ENCODE measurements at regions not wholly inside any gene's neighbourhood (a gene's known extent, or its start where the extent isn't known, plus 50 kb on each side); places are given as distances from the start of the nearest gene placed in this dataset.

DNA sequence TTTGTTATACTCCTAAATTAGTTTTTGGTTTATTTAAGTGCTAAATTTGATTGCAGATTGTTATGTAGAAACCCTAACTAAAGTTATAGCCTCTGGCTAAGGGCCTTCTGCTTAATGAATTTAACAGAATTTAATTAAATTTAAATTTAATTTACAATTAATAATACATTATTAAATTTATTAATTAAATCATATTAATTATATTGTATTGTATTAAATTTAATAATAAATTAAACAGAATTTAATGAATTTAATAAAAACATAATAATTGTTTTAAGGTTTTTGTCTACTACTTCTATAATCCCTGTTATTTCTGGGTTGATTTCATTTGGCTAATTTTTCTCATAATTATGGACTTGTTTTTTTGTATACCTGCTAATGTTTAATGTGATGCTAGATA is 141.9 kb upstream of the TECRL start:
- DNase-seq, result no peak

DNA sequence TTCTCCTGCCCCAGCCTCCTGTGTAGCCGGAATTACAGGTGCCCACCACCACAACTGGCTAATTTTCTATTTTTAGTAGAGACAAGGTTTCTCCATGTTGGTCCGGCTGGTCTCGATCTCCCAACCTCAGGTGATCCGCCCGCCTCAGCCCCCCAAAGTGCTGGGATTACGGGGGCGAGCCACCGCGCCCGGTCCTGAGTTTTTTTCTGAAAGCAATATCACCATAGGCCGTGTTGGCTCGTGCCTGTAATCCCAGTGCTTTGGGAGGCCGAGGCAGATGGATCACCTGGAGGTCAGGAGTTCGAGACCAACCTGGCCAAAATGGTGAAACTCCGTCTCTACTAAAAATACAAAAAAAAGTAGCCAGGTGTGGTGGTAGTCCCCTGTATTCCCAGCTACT is 136.3 kb upstream of the TECRL start:
- DNase-seq, result no peak

GRCh38 chr4:64539234-64539849 is 130.1 kb upstream of the TECRL start:
- peak; percentile 60 for DNase-seq

DNA sequence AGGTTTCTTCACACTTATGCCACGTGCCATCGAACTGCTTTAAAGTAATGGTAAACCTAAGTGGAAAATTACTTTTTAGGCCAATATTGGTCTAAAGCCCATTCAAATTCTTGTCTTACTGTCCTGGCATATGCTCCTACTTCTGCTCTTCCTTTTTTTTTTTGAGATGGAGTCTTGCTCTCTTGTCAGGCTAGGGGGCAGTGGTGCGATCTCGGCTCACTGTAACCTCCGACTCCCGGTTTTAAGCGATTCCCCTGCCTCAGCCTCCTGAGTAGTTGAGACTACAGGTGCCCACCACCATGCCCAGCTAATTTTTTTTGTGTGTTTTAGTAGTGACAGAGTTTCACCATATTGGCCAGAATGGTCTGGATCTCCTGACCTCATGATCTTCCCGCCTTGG is 129.0 kb upstream of the TECRL start:
- DNase-seq, result no peak

DNA sequence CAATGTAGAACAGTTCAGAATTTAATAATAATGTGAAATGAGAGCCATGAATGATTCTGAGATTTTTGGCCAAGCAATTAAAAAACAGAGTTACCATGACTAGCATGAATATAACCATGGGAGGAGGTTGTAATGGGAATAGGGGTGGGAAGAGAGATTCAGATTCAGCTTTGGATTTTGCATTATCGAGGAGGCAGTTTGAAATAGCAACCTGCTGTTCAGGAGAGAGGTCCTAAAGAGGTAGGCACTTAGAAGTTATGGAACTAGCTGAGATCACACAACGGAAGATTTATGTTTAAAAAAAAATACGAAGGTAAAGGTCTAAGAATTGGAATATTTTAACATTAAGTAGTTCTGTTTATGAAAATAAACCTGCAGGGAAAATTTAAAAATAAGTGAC is 124.4 kb upstream of the TECRL start:
- DNase-seq, result no peak

DNA sequence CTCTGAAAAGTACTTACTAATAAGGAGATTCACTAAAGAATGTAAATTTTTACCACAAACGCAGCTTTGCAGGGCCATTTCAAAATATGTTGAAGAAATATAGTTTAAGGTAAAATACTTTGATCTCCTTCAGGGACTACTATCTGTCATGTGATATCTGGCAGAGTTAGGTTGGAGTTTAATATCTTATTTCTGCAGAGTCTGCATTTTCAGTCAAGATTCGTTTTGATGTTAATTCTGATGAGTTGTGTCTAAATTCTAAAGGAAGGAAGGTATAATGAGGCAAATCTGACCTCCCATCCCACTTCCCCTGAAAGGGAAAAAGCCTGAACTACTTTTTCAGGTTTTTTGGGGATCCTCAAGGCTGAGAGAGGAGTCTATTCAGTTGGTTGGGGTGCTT is 123.9 kb upstream of the TECRL start:
- no peak for DNase-seq

DNA sequence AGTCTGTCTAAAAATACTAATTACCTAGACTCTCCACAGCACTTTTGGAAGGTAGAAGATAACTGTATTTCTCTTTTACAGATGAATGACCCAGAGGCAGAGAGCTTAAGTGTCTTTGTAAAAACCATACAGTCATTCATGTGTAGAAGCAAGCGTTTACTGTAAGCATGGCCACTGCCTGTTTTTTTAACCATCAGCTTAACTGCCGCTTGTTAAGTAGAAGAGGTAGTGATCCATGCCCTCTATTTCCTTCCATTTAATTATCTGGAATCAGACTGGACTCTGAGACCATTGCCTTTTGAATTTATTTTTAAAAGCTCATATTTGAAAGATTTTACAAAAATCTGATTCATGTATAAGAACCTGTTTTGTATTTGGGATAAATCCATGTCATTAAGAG is 111.2 kb upstream of the TECRL start:
- DNase-seq, result no peak

DNA sequence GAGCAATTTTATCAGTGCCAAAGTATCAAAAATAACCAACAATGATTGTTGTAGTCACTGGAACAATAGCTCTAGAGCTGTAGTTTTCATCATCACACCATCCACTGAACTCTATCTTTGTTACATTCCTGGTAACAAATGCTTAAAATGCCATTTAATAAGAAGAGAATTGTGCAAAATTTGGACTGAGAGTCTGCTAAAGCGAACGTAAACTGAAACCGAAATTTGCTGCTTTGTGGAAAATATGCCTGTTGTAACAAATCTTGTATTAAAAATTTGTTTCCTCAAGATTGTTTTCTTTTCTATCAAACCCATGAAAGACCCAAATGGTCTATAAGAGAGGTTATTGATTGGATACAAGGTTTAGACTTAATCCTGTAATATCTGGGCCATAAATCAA is 109.3 kb upstream of the TECRL start:
- DNase-seq, result no peak

GRCh38 chr4:64516176-64516575 is 106.9 kb upstream of the TECRL start:
- no peak for DNase-seq

GRCh38 chr4:64508089-64508488 is 98.8 kb upstream of the TECRL start:
- DNase-seq, result no peak

GRCh38 chr4:64503945-64504675 is 94.9 kb upstream of the TECRL start:
- no peak for DNase-seq

GRCh38 chr4:64503416-64503815 is 94.2 kb upstream of the TECRL start:
- no peak for DNase-seq

DNA sequence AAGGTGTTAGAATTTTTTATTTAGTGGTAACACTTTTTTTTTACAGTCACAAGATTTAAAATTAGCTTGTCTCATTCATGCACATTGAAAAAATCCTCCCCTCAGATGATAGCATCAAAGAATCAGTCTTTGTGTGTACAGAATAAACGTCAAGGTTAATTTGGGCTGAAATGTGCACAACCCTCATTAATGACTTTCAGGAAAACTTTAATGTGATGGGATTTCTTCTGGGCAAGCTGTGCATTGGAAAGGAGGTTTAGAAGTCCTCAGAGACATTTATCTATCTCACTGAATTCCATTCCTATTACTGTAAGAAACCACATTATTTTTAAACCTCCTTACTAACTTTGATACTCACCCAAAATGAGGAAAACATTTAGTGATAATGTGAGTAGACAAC is 88.2 kb upstream of the TECRL start:
- no peak for DNase-seq

GRCh38 chr4:64495946-64496345 is 86.7 kb upstream of the TECRL start:
- DNase-seq, result no peak

DNA sequence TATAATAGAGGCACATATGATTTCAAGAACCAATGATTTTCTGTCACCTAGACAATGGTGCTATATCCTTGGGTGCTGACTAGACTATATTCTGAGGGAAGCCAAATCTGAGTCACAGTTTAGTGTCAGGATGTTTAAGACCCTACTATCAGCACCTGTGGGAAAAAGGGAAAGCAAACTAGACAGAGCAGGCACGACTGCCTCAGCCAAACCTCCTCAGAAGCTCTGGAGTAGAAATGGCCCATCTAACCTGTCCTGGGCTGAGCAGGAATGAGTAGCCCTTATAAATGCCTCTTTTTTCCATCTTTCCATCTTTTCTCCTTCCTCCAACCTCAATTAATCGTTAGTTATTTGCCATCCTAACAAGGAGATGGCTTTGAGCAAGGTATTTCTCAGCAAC is 80.4 kb upstream of the TECRL start:
- no peak for DNase-seq

GRCh38 chr4:64479338-64479737 is 70.1 kb upstream of the TECRL start:
- no peak for DNase-seq

GRCh38 chr4:64477127-64477526 is 67.9 kb upstream of the TECRL start:
- no peak for DNase-seq

DNA sequence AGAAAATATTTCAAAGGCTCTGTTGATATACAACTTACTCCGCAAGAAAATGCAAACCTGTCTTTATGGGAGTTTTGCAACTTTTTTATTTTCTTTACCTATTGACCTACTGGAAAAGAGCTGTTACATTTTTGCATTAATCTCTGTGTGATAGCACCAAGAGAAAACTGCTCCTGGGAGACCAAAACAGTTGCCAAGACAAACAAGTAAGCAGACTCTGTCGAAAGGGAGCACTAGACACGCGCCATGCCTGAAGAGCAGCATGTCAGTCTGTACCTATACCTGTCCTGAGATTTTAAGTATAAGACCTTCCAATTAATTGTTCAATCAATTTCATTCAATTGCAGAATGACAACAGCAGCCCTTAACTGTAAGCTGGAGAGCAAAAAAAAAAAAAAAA is 56.0 kb upstream of the TECRL start:
- DNase-seq, result no peak

DNA sequence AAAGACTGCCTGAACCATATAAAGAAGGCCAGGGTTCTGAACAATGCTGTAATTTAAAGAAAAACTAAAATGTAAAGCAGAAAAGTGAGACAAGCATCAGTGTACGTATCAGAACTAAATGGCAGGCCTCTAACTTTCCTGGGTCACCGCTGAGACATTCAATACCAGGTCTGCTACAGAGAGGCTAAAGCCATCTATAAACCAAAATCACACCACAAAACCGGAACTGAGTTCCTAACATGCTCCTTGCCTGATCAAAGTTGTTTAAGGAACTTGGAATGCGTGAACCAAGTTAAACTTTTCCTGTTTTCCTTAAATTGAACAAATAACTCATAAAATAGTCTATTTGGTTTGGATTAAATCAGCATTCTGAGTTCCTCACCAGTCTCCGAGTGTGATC is 55.3 kb upstream of the TECRL start:
- DNase-seq, result no peak

Data from right forelimb (tissue), 1 donor.